AG04450 (cell line): ENCODE measurements at regions not wholly inside any gene's neighbourhood (a gene's known extent, or its start where the extent isn't known, plus 50 kb on each side); places are given as distances from the start of the nearest gene placed in this dataset.

Experiments used
- CTCF ChIA-PET: fragments of 300-600, 350-600 bp; formaldehyde crosslinking; extraction: SDS; loops from one replicate; lab custom pipeline; 2022; ENCODE audit warnings: antibody characterized with exemption, inconsistent platforms; lab: Charles Lee
- POLR2A ChIA-PET: fragments of 350-600 bp; formaldehyde crosslinking; extraction: SDS; loops from one replicate; lab custom pipeline; 2021; ENCODE audit warnings: antibody characterized with exemption, inconsistent platforms; lab: Yijun Ruan, JAX
- DNase-seq: peaks from one replicate; pipeline ENCODE4 v3.0.0-alpha.2; 2011; ENCODE audit warnings: low read depth, low spot score
- H3K27ac ChIP-seq: one replicate; pipeline ENCODE4 v1.5.1; 2012; ENCODE audit warnings: low read depth, low read length, control low read depth
- H3K27me3 ChIP-seq: one replicate; pipeline ENCODE4 v1.6.0; 2012; ENCODE audit warnings: low read length; ENCODE audit not compliant: control insufficient read depth, insufficient read depth
- H3K4me3 ChIP-seq: 2 replicates; pipeline ENCODE4 v1.5.1; 2011; ENCODE audit warnings: mild to moderate bottlenecking, low read depth, low read length, control low read depth
- H3K9me3 ChIP-seq: 2 replicates; pipeline ENCODE4 v1.5.1; 2012; ENCODE audit warnings: low read length; ENCODE audit not compliant: control insufficient read depth, insufficient read depth
- CTCF ChIP-seq: IDR thresholded peaks from 2 replicates; pipeline ENCODE4 v1.5.1; 2011; ENCODE audit warnings: low read depth, low read length, control low read depth, inconsistent platforms

GRCh38 chr15:87760547-87761314, 495.8 kb downstream of the NTRK3 start:
- H3K27me3 ChIP-seq, result no peaks in the 10 kb centered on the region
- H3K9me3 ChIP-seq, result no peaks in the 10 kb centered on the region
- H3K27ac ChIP-seq, result no peak overlapping the region
- H3K4me3 ChIP-seq, result no peak overlapping the region
- ChIA-PET POLR2A (no interaction called here), CTCF (no interaction called here)
- DNase-seq, result no peak
- TF ChIP-seq CTCF, result no peak

GRCh38 chr15:87758794-87759418, 497.6 kb downstream of the NTRK3 start:
- Histone ChIP-seq H3K27me3 (no peaks in the 10 kb centered on the region), H3K27ac (no peak overlapping the region), H3K9me3 (no peaks in the 10 kb centered on the region), H3K4me3 (no peak overlapping the region)
- DNase-seq, result no peak
- ChIA-PET POLR2A (no interaction called here), CTCF (no interaction called here)
- TF ChIP-seq CTCF, result no peak

GRCh38 chr15:87757084-87757483, 499.5 kb downstream of the NTRK3 start:
- Histone ChIP-seq H3K4me3 (no peak overlapping the region), H3K27me3 (no peaks in the 10 kb centered on the region), H3K9me3 (no peaks in the 10 kb centered on the region), H3K27ac (no peak overlapping the region)
- ChIA-PET POLR2A (no interaction called here), CTCF (no interaction called here)
- TF ChIP-seq CTCF, result no peak
- DNase-seq, result no peak

GRCh38 chr15:87756072-87756471, 500.5 kb downstream of the NTRK3 start:
- TF ChIP-seq CTCF, result no peak
- H3K9me3 ChIP-seq, result no peaks in the 10 kb centered on the region
- CTCF ChIA-PET, result no interaction called here
- H3K27ac ChIP-seq, result no peak overlapping the region
- POLR2A ChIA-PET, result no interaction called here
- no peak for DNase-seq
- H3K4me3 ChIP-seq, result no peak overlapping the region
- no peaks in the 10 kb centered on the region for H3K27me3 ChIP-seq

- CTCF ChIA-PET, result no interaction called here
- POLR2A ChIA-PET, result no interaction called here
- no peak for TF ChIP-seq CTCF
- no peaks in the 10 kb centered on the region for H3K9me3 ChIP-seq
- H3K27me3 ChIP-seq, result no peaks in the 10 kb centered on the region
- no peak for DNase-seq
- H3K4me3 ChIP-seq, result no peak overlapping the region
- no peak overlapping the region for H3K27ac ChIP-seq
Measured at GRCh38 chr15:87755226-87755625, 501.3 kb downstream of the NTRK3 start.
